MM.1S (cell line): ENCODE measurements at regions not wholly inside any gene's neighbourhood (a gene's known extent, or its start where the extent isn't known, plus 50 kb on each side); places are given as distances from the start of the nearest gene placed in this dataset.

Experiments
- CTCF ChIP-seq: fragments of 300-600 bp; sonication (generic); IDR thresholded peaks from 2 replicates; pipeline ENCODE4 v1.5.1; 2016; ENCODE audit warnings: antibody characterized with exemption, low read length, mixed read lengths
- EZH2phosphoT487 ChIP-seq: fragments of 300-600 bp; sonication (generic); IDR thresholded peaks from 2 replicates; pipeline ENCODE4 v1.6.1; 2018; ENCODE audit warnings: antibody characterized with exemption, low read length

- TF ChIP-seq EZH2phosphoT487 (no peak), CTCF (no peak)
These were observed 128.2 kb downstream of the MINAR1 start for GRCh38 chr15:79560384-79560783.
